HepG2 (cell line): ENCODE measurements at regions not wholly inside any gene's neighbourhood (a gene's known extent, or its start where the extent isn't known, plus 50 kb on each side); places are given as distances from the start of the nearest gene placed in this dataset.
A peak's percentile ranks its signal among the peaks of the same experiment; 100 is the strongest.

Source experiments
- ATAC-seq: fragments of 200-7000 bp; cut with Tn5 transposase; 3 replicates; pipeline ENCODE4 v1.9.1; 2020; ENCODE audit warnings: mild to moderate bottlenecking, moderate library complexity
- BruUV-seq: library from RNA; stranded (reverse); fragments of 400-500 nt; replicated peaks from 2 replicates; lab custom pipeline; 2021; lab: Mats Ljungman, UMichigan
- CTCF ChIA-PET: fragments of 300-600 bp; formaldehyde crosslinking; extraction: SDS; loops from one replicate; lab custom pipeline; 2021; ENCODE audit warnings: low total read pairs, inconsistent platforms, low intra/inter-chr PET ratio; lab: Yijun Ruan, JAX
- POLR2A ChIA-PET: fragments of 350-600 bp; sonication (Branson Sonifier 250); formaldehyde crosslinking; loops from one replicate; lab custom pipeline; 2020; ENCODE audit warnings: antibody characterized with exemption, inconsistent platforms; lab: Yijun Ruan, JAX
- DNase-seq: peaks from one replicate; pipeline ENCODE4 v3.0.0-alpha.2; 2015; ENCODE audit warnings: low spot score
- FAIRE-seq: peaks from 3 replicates; lab custom pipeline; 2011; peaks lifted over from hg19 to GRCh38; lab: Jason Lieb, UNC
- H2AFZ ChIP-seq: one replicate; pipeline ENCODE4 v1.6.1; 2011; ENCODE audit warnings: low read length, inconsistent platforms
- H3K27ac ChIP-seq: fragments of 300-600 bp; 3 replicates; pipeline ENCODE4 v1.8.0; 2011; ENCODE audit warnings: mixed run types, mild to moderate bottlenecking, mixed read lengths, low read length, inconsistent platforms; ENCODE audit not compliant: insufficient read depth; ENCODE audit errors: extremely low read length
- H3K27me3 ChIP-seq, 2 experiments: fragments of 200-600 bp in 1 of 2; 2 replicates in 1 of 2; 3 replicates in 1 of 2; pipeline versions ENCODE4 v1.6.0 to v1.8.0; 2011; ENCODE audit warnings: low read length in 2 of 2, mild to moderate bottlenecking in 2 of 2, moderate library complexity in 2 of 2, inconsistent platforms in 1 of 2; ENCODE audit not compliant: insufficient read depth in 2 of 2, control insufficient read depth in 1 of 2
- H3K36me3 ChIP-seq, 2 experiments: fragments of 200-600 bp in 1 of 2; replicated peaks in 1 of 2; 2 replicates in 1 of 2; 3 replicates in 1 of 2; pipeline versions ENCODE4 v1.5.1 to v1.8.0; 2011; ENCODE audit warnings: low read length in 2 of 2, inconsistent platforms in 1 of 2; ENCODE audit not compliant: insufficient read depth in 2 of 2, control insufficient read depth in 1 of 2
- H3K4me1 ChIP-seq: 2 replicates; pipeline ENCODE4 v1.5.1; 2012; ENCODE audit warnings: low read length, inconsistent platforms; ENCODE audit not compliant: insufficient read depth
- H3K4me2 ChIP-seq: 2 replicates; pipeline ENCODE4 v1.6.0; 2011; ENCODE audit warnings: low read depth, low read length, inconsistent platforms
- H3K4me3 ChIP-seq, 3 experiments: fragments of 200-600 bp in 1 of 3; sonication (generic), shearing (Covaris generic) in 1 of 3; replicated peaks in 1 of 3; 2 replicates each; pipeline ENCODE4 v1.5.1; 2011 to 2016; ENCODE audit warnings: low read length in 3 of 3, inconsistent platforms in 2 of 3, low read depth in 2 of 3, mild to moderate bottlenecking in 2 of 3, control low read depth in 1 of 3, mixed read lengths in 1 of 3; ENCODE audit not compliant: insufficient read depth in 1 of 3
- H3K79me2 ChIP-seq: one replicate; pipeline ENCODE4 v1.6.1; 2011; ENCODE audit warnings: low read length, inconsistent platforms; ENCODE audit not compliant: insufficient read depth
- H3K9ac ChIP-seq: 2 replicates; pipeline ENCODE4 v1.6.0; 2011; ENCODE audit warnings: mild to moderate bottlenecking, low read depth, low read length, inconsistent platforms; ENCODE audit not compliant: insufficient read depth
- H3K9me3 ChIP-seq: 2 replicates; pipeline ENCODE4 v1.5.1; 2012; ENCODE audit warnings: mild to moderate bottlenecking, low read length
- H4K20me1 ChIP-seq: 2 replicates; pipeline ENCODE4 v1.6.0; 2011; ENCODE audit warnings: inconsistent platforms, mild to moderate bottlenecking, low read length, moderate library complexity; ENCODE audit not compliant: insufficient read depth
- AGO2 ChIP-seq: fragments of 200-400 bp; formaldehyde crosslinking; optimal IDR thresholded peaks from 2 replicates; pipeline ENCODE3; 2017; ENCODE audit warnings: mild to moderate bottlenecking, low read depth, low read length, moderate library complexity
- ATF7 ChIP-seq, 2 experiments: fragments of 450-650 bp in 1 of 2; sonication (generic) in 1 of 2; formaldehyde crosslinking in 1 of 2; IDR thresholded peaks; 2 replicates each; pipeline versions ENCODE4 v1.4.0 to v1.6.1; 2016 to 2020; ENCODE audit warnings: antibody characterized with exemption in 1 of 2, mild to moderate bottlenecking in 1 of 2, missing genetic modification reagents in 1 of 2
- BRF2 ChIP-seq: sonication (generic); formaldehyde crosslinking; IDR thresholded peaks from 2 replicates; pipeline ENCODE4 v1.8.1; 2022; ENCODE audit warnings: mild to moderate bottlenecking, missing genetic modification reagents
- MAFF ChIP-seq: IDR thresholded peaks from 2 replicates; pipeline ENCODE4 v1.6.1; 2011; ENCODE audit warnings: low read depth, low read length, improper control_type of control experiment
- MAFK ChIP-seq, 2 experiments: IDR thresholded peaks in 1 of 2; conservative IDR thresholded peaks in 1 of 2; 2 replicates each; pipeline ENCODE4 v1.6.1; 2011; ENCODE audit warnings: improper control_type of control experiment in 2 of 2, low read length in 2 of 2
- MTF2 ChIP-seq: sonication (generic); formaldehyde crosslinking; IDR thresholded peaks from 2 replicates; pipeline ENCODE4 v1.5.0; 2020; ENCODE audit warnings: missing genetic modification reagents, borderline replicate concordance
- NFIB ChIP-seq: sonication (generic); formaldehyde crosslinking; IDR thresholded peaks from 2 replicates; pipeline ENCODE4 v1.9.0; 2021; ENCODE audit warnings: missing genetic modification reagents, mild to moderate bottlenecking, borderline replicate concordance
- PITX1 ChIP-seq: sonication (generic); formaldehyde crosslinking; IDR thresholded peaks from 2 replicates; pipeline ENCODE4 v1.5.1; 2020; ENCODE audit warnings: mild to moderate bottlenecking, missing genetic modification reagents
- POLR2A ChIP-seq, 2 experiments: IDR thresholded peaks; 2 replicates each; pipeline ENCODE4 v1.6.1; 2011; ENCODE audit warnings: low read depth in 2 of 2, low read length in 2 of 2, mild to moderate bottlenecking in 1 of 2, moderate library complexity in 1 of 2; ENCODE audit not compliant: insufficient read depth in 1 of 2
- SMARCE1 ChIP-seq: fragments of 450-650 bp; IDR thresholded peaks from 2 replicates; pipeline ENCODE4 v1.6.1; 2017; ENCODE audit warnings: borderline replicate concordance
- ZFP82 ChIP-seq: sonication (generic); formaldehyde crosslinking; IDR thresholded peaks from 2 replicates; pipeline ENCODE4 v1.5.1; 2020; ENCODE audit warnings: mild to moderate bottlenecking, missing genetic modification reagents, borderline replicate concordance
- ZNF121 ChIP-seq: sonication (generic); formaldehyde crosslinking; IDR thresholded peaks from 2 replicates; pipeline ENCODE4 v1.5.0; 2020; ENCODE audit warnings: mild to moderate bottlenecking, missing genetic modification reagents
- ZNF253 ChIP-seq: sonication (generic); formaldehyde crosslinking; IDR thresholded peaks from 2 replicates; pipeline ENCODE4 v1.8.0; 2022; ENCODE audit warnings: mild to moderate bottlenecking, missing genetic modification reagents, borderline replicate concordance
- ZNF3 ChIP-seq: IDR thresholded peaks from 2 replicates; pipeline ENCODE4 v1.7.0; 2017; ENCODE audit warnings: inconsistent platforms
- ZNF557 ChIP-seq: sonication (generic); formaldehyde crosslinking; IDR thresholded peaks from 2 replicates; pipeline ENCODE4 v1.4.0; 2020; ENCODE audit warnings: missing genetic modification reagents
- WGBS: methylation state at CpG from one replicate; pipeline ENCODE4 v1.1.6; 2017; ENCODE audit warnings: low lambda C conversion rate; 5-methylcytosine and 5-hydroxymethylcytosine counted together
- in situ Hi-C: cut with HindIII; loops from 2 replicates; pipeline ENCODE4 v1.10.0; 2017; ENCODE audit warnings: low pct_unique_long_range_greater_than_20kb; ENCODE audit not compliant: extremely low pct_ligation_motif_present
- intact Hi-C: fragments of 100-400 bp; cut with micrococcal nuclease; formaldehyde crosslinking; loops from one replicate; pipeline ENCODE4 v1.10.0; 2022; ENCODE audit not compliant: unreplicated experiment
- TF ChIP-seq, protein P1 (sequence below): sonication (generic); formaldehyde crosslinking; conservative IDR thresholded peaks from 2 replicates; pipeline ENCODE4 v1.8.0; 2022; ENCODE audit warnings: missing genetic modification reagents
- TF ChIP-seq, protein P2 (sequence below): IDR thresholded peaks from 2 replicates; pipeline ENCODE4 v1.6.1; 2016

DNA sequence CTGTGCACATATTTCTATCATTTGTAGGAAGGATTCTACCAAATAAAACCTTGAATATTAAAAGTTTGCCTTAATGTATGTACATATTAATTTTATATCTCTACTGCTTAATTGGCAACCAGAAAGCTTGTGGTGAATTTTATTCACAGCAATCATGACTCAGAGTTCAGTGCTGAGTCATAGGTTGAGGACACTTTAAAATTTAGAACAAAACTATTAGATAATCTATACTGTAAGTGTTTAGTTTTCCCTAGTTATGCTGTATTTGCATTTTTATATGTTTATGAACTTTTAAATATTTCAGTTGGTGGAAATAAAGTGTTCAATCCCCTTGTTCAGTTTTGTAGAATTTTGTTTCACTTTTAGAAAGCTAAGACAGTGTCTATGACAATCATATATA lies 841.5 kb downstream of the KCNT2 start:
- Histone ChIP-seq H3K27me3 (no peaks in the 10 kb centered on the region), H3K9me3 (no peaks in the 10 kb centered on the region)
- CTCF ChIA-PET = no interaction called here
- in situ Hi-C loops = no loop called here
- POLR2A ChIA-PET = no interaction called here
- TF ChIP-seq MAFK (conservative IDR thresholded peaks at IDR 0.05 in 1 of 2, IDR thresholded peaks at IDR 0.05 in 1 of 2; ENCODE audit: low read length in 2 of 2) (peak in 1 of 2 experiments; percentile 11; a peak in 1 of 4 replicates), ZNF3 (CRISPR knock-in tag) (no peak), ZNF121 (CRISPR knock-in tag) (no peak), ZNF253 (no peak)
- TF ChIP-seq, all 625 proteins: peak for 1
- FAIRE-seq (no peak), ATAC-seq (no peak), DNase-seq (no peak)
- Histone ChIP-seq H3K79me2 (no peaks in the 10 kb centered on the region), H3K36me3 (no peaks in the 10 kb centered on the region), H3K4me3 (no peak overlapping the region), H4K20me1 (no peaks in the 10 kb centered on the region), H2AFZ (no peak overlapping the region), H3K9ac (no peak overlapping the region), H3K4me2 (no peak overlapping the region), H3K4me1 (no peaks in the 10 kb centered on the region), H3K27ac (no peak overlapping the region)
- intact Hi-C loops = no loop called here
- BruUV-seq = no TSS peak

DNA sequence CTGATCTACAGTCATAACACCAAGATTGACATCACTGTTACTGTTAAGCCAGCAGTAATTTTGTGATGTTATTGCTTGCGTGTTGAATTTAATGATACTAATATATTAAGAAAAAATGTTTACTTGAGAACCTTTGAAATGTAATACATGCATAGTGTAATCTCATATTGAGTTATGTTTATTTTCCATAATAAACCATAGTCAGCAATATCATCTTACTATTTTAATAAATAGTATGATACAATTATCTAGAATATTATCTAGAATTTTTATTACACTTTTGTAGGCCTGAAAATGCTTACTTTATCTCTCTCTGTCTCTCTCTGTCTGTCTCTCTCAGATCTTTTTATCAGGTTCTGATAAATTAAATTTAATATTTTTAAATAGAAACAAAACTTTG lies 843.1 kb downstream of the KCNT2 start:
- 49% methylated on average over 1 of the region's 1 CpG for WGBS
- POLR2A ChIA-PET = no interaction called here
- in situ Hi-C loops = no loop called here
- TF ChIP-seq PITX1 (CRISPR knock-in tag) = no peak
- no peak for TF ChIP-seq AGO2
- TF ChIP-seq ZFP82 = no peak
- no peak for TF ChIP-seq POLR2A (IDR thresholded peaks at IDR 0.05; ENCODE audit: insufficient read depth in 1 of 2, low read depth in 2 of 2, low read length in 2 of 2)
- TF ChIP-seq, protein P1, sequence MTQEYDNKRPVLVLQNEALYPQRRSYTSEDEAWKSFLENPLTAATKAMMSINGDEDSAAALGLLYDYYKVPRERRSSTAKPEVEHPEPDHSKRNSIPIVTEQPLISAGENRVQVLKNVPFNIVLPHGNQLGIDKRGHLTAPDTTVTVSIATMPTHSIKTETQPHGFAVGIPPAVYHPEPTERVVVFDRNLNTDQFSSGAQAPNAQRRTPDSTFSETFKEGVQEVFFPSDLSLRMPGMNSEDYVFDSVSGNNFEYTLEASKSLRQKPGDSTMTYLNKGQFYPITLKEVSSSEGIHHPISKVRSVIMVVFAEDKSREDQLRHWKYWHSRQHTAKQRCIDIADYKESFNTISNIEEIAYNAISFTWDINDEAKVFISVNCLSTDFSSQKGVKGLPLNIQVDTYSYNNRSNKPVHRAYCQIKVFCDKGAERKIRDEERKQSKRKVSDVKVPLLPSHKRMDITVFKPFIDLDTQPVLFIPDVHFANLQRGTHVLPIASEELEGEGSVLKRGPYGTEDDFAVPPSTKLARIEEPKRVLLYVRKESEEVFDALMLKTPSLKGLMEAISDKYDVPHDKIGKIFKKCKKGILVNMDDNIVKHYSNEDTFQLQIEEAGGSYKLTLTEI = no peak
- TF ChIP-seq, protein P2, sequence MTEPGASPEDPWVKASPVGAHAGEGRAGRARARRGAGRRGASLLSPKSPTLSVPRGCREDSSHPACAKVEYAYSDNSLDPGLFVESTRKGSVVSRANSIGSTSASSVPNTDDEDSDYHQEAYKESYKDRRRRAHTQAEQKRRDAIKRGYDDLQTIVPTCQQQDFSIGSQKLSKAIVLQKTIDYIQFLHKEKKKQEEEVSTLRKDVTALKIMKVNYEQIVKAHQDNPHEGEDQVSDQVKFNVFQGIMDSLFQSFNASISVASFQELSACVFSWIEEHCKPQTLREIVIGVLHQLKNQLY (CRISPR knock-in tag) = no peak
- no peak for TF ChIP-seq ZNF557
- TF ChIP-seq MAFF = peak; percentile 48; the same call in 1 of the 2 replicates
- no peak for TF ChIP-seq ATF7 (IDR thresholded peaks at IDR 0.05)
- no peak for TF ChIP-seq ATF7 (CRISPR knock-in tag; IDR thresholded peaks at IDR 0.05)
- peak; percentile 30 to 73; a peak in 2 of 4 replicates for TF ChIP-seq MAFK (conservative IDR thresholded peaks at IDR 0.05 in 1 of 2, IDR thresholded peaks at IDR 0.05 in 1 of 2; ENCODE audit: low read length in 2 of 2)
- TF ChIP-seq BRF2 (CRISPR knock-in tag) = no peak
- no peak for TF ChIP-seq SMARCE1
- TF ChIP-seq MTF2 (CRISPR knock-in tag) = no peak
- no peak for TF ChIP-seq NFIB

More for the DNA sequence above, 843.1 kb downstream of the KCNT2 start:
- intact Hi-C loops = no loop called here
- no peak overlapping the region for H3K27ac ChIP-seq
- H3K4me1 ChIP-seq = no peaks in the 10 kb centered on the region
- no peak overlapping the region for H3K4me3 ChIP-seq
- no peak overlapping the region for H3K4me2 ChIP-seq
- BruUV-seq = no TSS peak
- FAIRE-seq (no peak), DNase-seq (no peak), ATAC-seq (no peak)
- H2AFZ ChIP-seq = no peak overlapping the region
- H3K27me3 ChIP-seq = no peaks in the 10 kb centered on the region
- no peaks in the 10 kb centered on the region for H4K20me1 ChIP-seq
- CTCF ChIA-PET = no interaction called here
- no peaks in the 10 kb centered on the region for H3K36me3 ChIP-seq
- no peaks in the 10 kb centered on the region for H3K79me2 ChIP-seq
- H3K9me3 ChIP-seq = no peaks in the 10 kb centered on the region
- no peak overlapping the region for H3K9ac ChIP-seq
